H1 (cell line): ENCODE measurements at regions not wholly inside any gene's neighbourhood (a gene's known extent, or its start where the extent isn't known, plus 50 kb on each side); places are given as distances from the start of the nearest gene placed in this dataset.

Experiments used
- BRCA1 ChIP-seq: IDR thresholded peaks from 2 replicates; pipeline ENCODE4 v1.6.1; 2012; ENCODE audit warnings: low read depth, low read length, improper control_type of control experiment
- CTCF ChIP-seq, 3 experiments: IDR thresholded peaks; 1 replicate in 2 of 3; 2 replicates in 1 of 3; pipeline versions ENCODE4 v1.5.1 to v1.6.1; 2011; ENCODE audit warnings: low read length in 3 of 3, mild to moderate bottlenecking in 3 of 3, inconsistent platforms in 2 of 3, low read depth in 1 of 3, moderate library complexity in 1 of 3; ENCODE audit not compliant: insufficient read depth in 1 of 3; ENCODE audit errors: control extremely low read depth in 1 of 3
- EGR1 ChIP-seq: IDR thresholded peaks from 2 replicates; pipeline ENCODE4 v1.6.1; 2011; ENCODE audit warnings: low read depth, low read length, borderline replicate concordance
- EZH2 ChIP-seq: fragments of 200-600 bp; sonication (generic); IDR thresholded peaks from 2 replicates; pipeline ENCODE4 v1.7.1; 2012; ENCODE audit warnings: low read depth, mild to moderate bottlenecking, moderate library complexity, low read length, inconsistent platforms; ENCODE audit not compliant: severe bottlenecking
- MAX ChIP-seq: IDR thresholded peaks from 2 replicates; pipeline ENCODE4 v1.6.1; 2012; ENCODE audit warnings: inconsistent platforms
- PHF8 ChIP-seq: fragments of 200-600 bp; sonication (generic); conservative IDR thresholded peaks from 2 replicates; pipeline ENCODE4 v1.7.1; 2012; ENCODE audit warnings: low read depth, mild to moderate bottlenecking, inconsistent platforms, low read length, moderate library complexity
- POLR2A ChIP-seq, 2 experiments: IDR thresholded peaks; 1 replicate in 1 of 2; 2 replicates in 1 of 2; pipeline ENCODE4 v1.6.1; 2011; ENCODE audit warnings: low read depth in 2 of 2, low read length in 2 of 2, mild to moderate bottlenecking in 2 of 2; ENCODE audit errors: control extremely low read depth in 1 of 2
- SP1 ChIP-seq: IDR thresholded peaks from 2 replicates; pipeline ENCODE4 v1.6.1; 2011; ENCODE audit warnings: low read depth, low read length
- ZNF274 ChIP-seq: IDR thresholded peaks from 2 replicates; pipeline ENCODE4 v1.7.0; 2012; ENCODE audit warnings: low read length, borderline replicate concordance; ENCODE audit errors: extremely low read depth

GRCh38 chr11:23079382-23079813 lies 219.1 kb upstream of the CCDC179 start:
- TF ChIP-seq POLR2A (IDR thresholded peaks at IDR 0.05; ENCODE audit: control extremely low read depth in 1 of 2, low read depth in 2 of 2, low read length in 2 of 2) (no peak), ZNF274 (no peak), MAX (no peak), EGR1 (no peak), CTCF (IDR thresholded peaks at IDR 0.05; ENCODE audit: control extremely low read depth in 1 of 3, insufficient read depth in 1 of 3, low read depth in 1 of 3, low read length in 3 of 3) (no peak), SP1 (no peak), EZH2 (no peak), BRCA1 (no peak), PHF8 (no peak)
